Endothelial cell of umbilical vein (primary cell): ENCODE measurements at regions not wholly inside any gene's neighbourhood (a gene's known extent, or its start where the extent isn't known, plus 50 kb on each side); places are given as distances from the start of the nearest gene placed in this dataset.

Experiments
- BruUV-seq: library from RNA; stranded (reverse); fragments of 400-500 nt; replicated peaks from 2 replicates; lab custom pipeline; 2021; lab: Mats Ljungman, UMichigan
- CTCF ChIA-PET: fragments of 300-600, 350-600 bp; sonication (Branson Sonifier 250); formaldehyde crosslinking; loops from one replicate; lab custom pipeline; 2021; ENCODE audit warnings: antibody characterized with exemption, inconsistent platforms; lab: Charles Lee
- POLR2A ChIA-PET: fragments of 300-600, 350-600 bp; sonication (Branson Sonifier 250); formaldehyde crosslinking; loops from one replicate; lab custom pipeline; 2021; ENCODE audit warnings: antibody characterized with exemption, inconsistent platforms; lab: Charles Lee
- DNase-seq: peaks from one replicate; pipeline ENCODE4 v3.0.0-alpha.2; 2011; ENCODE audit warnings: low read depth, low spot score
- FAIRE-seq: peaks from 2 replicates; lab custom pipeline; 2011; peaks lifted over from hg19 to GRCh38; lab: Jason Lieb, UNC
- H2AFZ ChIP-seq: 2 replicates; pipeline ENCODE4 v1.6.0; 2012; ENCODE audit warnings: low read depth, low read length, control low read depth, inconsistent platforms
- H3K27ac ChIP-seq: 2 replicates; pipeline ENCODE4 v1.5.1; 2011; ENCODE audit warnings: low read depth, mild to moderate bottlenecking, control low read depth, low read length, moderate library complexity; ENCODE audit not compliant: insufficient read depth
- H3K27me3 ChIP-seq, 2 experiments: 2 replicates each; pipeline versions ENCODE4 v1.6.0 to v1.6.1; 2011; ENCODE audit warnings: low read length in 2 of 2, mixed read lengths in 1 of 2; ENCODE audit not compliant: control insufficient read depth in 2 of 2, insufficient read depth in 2 of 2
- H3K36me3 ChIP-seq, 2 experiments: 2 replicates in 1 of 2; 3 replicates in 1 of 2; pipeline ENCODE4 v1.5.1; 2011; ENCODE audit warnings: low read length in 2 of 2, mild to moderate bottlenecking in 1 of 2, moderate library complexity in 1 of 2; ENCODE audit not compliant: control insufficient read depth in 2 of 2, insufficient read depth in 2 of 2; ENCODE audit errors: extremely low read depth in 1 of 2
- H3K4me1 ChIP-seq: 3 replicates; pipeline ENCODE4 v1.5.1; 2011; ENCODE audit warnings: mild to moderate bottlenecking, low read length; ENCODE audit not compliant: control insufficient read depth, insufficient read depth; ENCODE audit errors: extremely low read depth
- H3K4me2 ChIP-seq: 2 replicates; pipeline ENCODE4 v1.6.1; 2011; ENCODE audit warnings: low read length, control low read depth, mixed read lengths; ENCODE audit not compliant: insufficient read depth
- H3K4me3 ChIP-seq, 3 experiments: fragments of 200-600 bp in 1 of 3; sonication (generic), shearing (Covaris generic) in 1 of 3; replicated peaks in 1 of 3; 2 replicates each; pipeline ENCODE4 v1.5.1; 2011 to 2016; ENCODE audit warnings: control low read depth in 3 of 3, low read length in 3 of 3, mild to moderate bottlenecking in 2 of 3, inconsistent platforms in 1 of 3, low read depth in 1 of 3, moderate library complexity in 1 of 3; ENCODE audit not compliant: insufficient read depth in 1 of 3
- H3K79me2 ChIP-seq: 2 replicates; pipeline ENCODE4 v1.6.0; 2012; ENCODE audit warnings: low read length, inconsistent platforms; ENCODE audit not compliant: control insufficient read depth, insufficient read depth
- H3K9ac ChIP-seq: replicated peaks from 2 replicates; pipeline ENCODE3; 2011; ENCODE audit warnings: low read length, control low read depth; ENCODE audit not compliant: insufficient read depth; ENCODE audit errors: extremely low read depth
- H3K9me1 ChIP-seq: replicated peaks from 3 replicates; pipeline ENCODE4 v1.6.0; 2011; ENCODE audit warnings: mild to moderate bottlenecking, low read length; ENCODE audit not compliant: control insufficient read depth, insufficient read depth; ENCODE audit errors: extremely low read depth
- H3K9me3 ChIP-seq: replicated peaks from 2 replicates; pipeline ENCODE4 v1.5.1; 2012; ENCODE audit warnings: low read length, inconsistent platforms; ENCODE audit not compliant: control insufficient read depth, insufficient read depth
- H4K20me1 ChIP-seq: replicated peaks from 2 replicates; pipeline ENCODE3; 2011; ENCODE audit warnings: mild to moderate bottlenecking, low read length; ENCODE audit not compliant: control insufficient read depth, insufficient read depth; ENCODE audit errors: extremely low read depth
- CTCF ChIP-seq, 2 donors: IDR thresholded peaks; 1 replicate in 1 of 2; 2 replicates in 1 of 2; pipeline ENCODE4 v1.5.1; 2011; ENCODE audit warnings: low read length in 2 of 2, mild to moderate bottlenecking in 2 of 2, moderate library complexity in 2 of 2, control low read depth in 1 of 2, inconsistent platforms in 1 of 2, low read depth in 1 of 2; ENCODE audit not compliant: insufficient read depth in 1 of 2; ENCODE audit errors: extremely low read depth in 1 of 2
- EZH2 ChIP-seq: IDR thresholded peaks from 2 replicates; pipeline ENCODE4 v1.6.1; 2012; ENCODE audit warnings: borderline replicate concordance, low read depth, mild to moderate bottlenecking, moderate library complexity, low read length, inconsistent platforms; ENCODE audit not compliant: severe bottlenecking
- FOS ChIP-seq: IDR thresholded peaks from 2 replicates; pipeline ENCODE4 v1.6.1; 2011; ENCODE audit warnings: mild to moderate bottlenecking, low read length, moderate library complexity, borderline replicate concordance; ENCODE audit not compliant: insufficient read depth
- GATA2 ChIP-seq: IDR thresholded peaks from 2 replicates; pipeline ENCODE4 v1.7.0; 2011; ENCODE audit warnings: low read depth, mild to moderate bottlenecking, moderate library complexity, mixed read lengths, low read length; ENCODE audit not compliant: insufficient read length, insufficient read depth
- JUN ChIP-seq: IDR thresholded peaks from 2 replicates; pipeline ENCODE4 v1.6.1; 2011; ENCODE audit warnings: borderline replicate concordance, low read depth; ENCODE audit not compliant: insufficient read length, insufficient read depth
- MAX ChIP-seq: IDR thresholded peaks from 2 replicates; pipeline ENCODE4 v1.6.1; 2011; ENCODE audit not compliant: insufficient read depth, insufficient read length
- MYC ChIP-seq: IDR thresholded peaks from one replicate; pipeline ENCODE4 v1.6.1; 2011; ENCODE audit warnings: mild to moderate bottlenecking, low read depth, low read length
- POLR2A ChIP-seq: IDR thresholded peaks from 2 replicates; pipeline ENCODE4 v1.6.1; 2012; ENCODE audit warnings: low read depth, mild to moderate bottlenecking, control low read depth, low read length
- POLR2AphosphoS5 ChIP-seq: IDR thresholded peaks from 2 replicates; pipeline ENCODE4 v1.6.1; 2012; ENCODE audit warnings: low read depth, mild to moderate bottlenecking, control low read depth, low read length, moderate library complexity; ENCODE audit not compliant: insufficient read depth
- dilution Hi-C: fragments of 300-500 bp; cut with MboI; formaldehyde crosslinking; loops from one replicate; pipeline ENCODE4 v1.15.0; 2019; ENCODE audit warnings: low sequenced_read_pairs; ENCODE audit not compliant: extremely low pct_ligation_motif_present
- intact Hi-C: fragments of 100-400 bp; cut with micrococcal nuclease; formaldehyde crosslinking; loops from one replicate; pipeline ENCODE4 v1.10.0; 2022

- Histone ChIP-seq H3K4me2 (no peak overlapping the region), H3K79me2 (no peaks in the 10 kb centered on the region), H3K9ac (no peak overlapping the region), H3K36me3 (no peaks in the 10 kb centered on the region), H3K27ac (no peak overlapping the region), H3K9me3 (no peaks in the 10 kb centered on the region), H3K4me3 (no peak overlapping the region), H2AFZ (no peak overlapping the region), H3K4me1 (no peaks in the 10 kb centered on the region), H3K27me3 (no peaks in the 10 kb centered on the region), H4K20me1 (no peaks in the 10 kb centered on the region), H3K9me1 (no peaks in the 10 kb centered on the region)
- dilution Hi-C loops (no loop called here), intact Hi-C loops (no loop called here)
- FAIRE-seq (no peak), DNase-seq (no peak)
- POLR2A ChIA-PET, result no interaction called here
- TF ChIP-seq POLR2AphosphoS5 (no peak), JUN (no peak), GATA2 (no peak), CTCF (IDR thresholded peaks at IDR 0.05; ENCODE audit: extremely low read depth in 1 of 2, insufficient read depth in 1 of 2, low read depth in 1 of 2, low read length in 2 of 2) (no peak), EZH2 (no peak), MAX (no peak), MYC (no peak), FOS (no peak), POLR2A (no peak)
- CTCF ChIA-PET, result no interaction called here
- BruUV-seq, result no TSS peak
Measured at GRCh38 chr2:4963106-4963505, 729.1 kb upstream of the SOX11 start.
